ENCODE measurements at regions not wholly inside any gene's neighbourhood (a gene's known extent, or its start where the extent isn't known, plus 50 kb on each side); places are given as distances from the start of the nearest gene placed in this dataset.

DNA sequence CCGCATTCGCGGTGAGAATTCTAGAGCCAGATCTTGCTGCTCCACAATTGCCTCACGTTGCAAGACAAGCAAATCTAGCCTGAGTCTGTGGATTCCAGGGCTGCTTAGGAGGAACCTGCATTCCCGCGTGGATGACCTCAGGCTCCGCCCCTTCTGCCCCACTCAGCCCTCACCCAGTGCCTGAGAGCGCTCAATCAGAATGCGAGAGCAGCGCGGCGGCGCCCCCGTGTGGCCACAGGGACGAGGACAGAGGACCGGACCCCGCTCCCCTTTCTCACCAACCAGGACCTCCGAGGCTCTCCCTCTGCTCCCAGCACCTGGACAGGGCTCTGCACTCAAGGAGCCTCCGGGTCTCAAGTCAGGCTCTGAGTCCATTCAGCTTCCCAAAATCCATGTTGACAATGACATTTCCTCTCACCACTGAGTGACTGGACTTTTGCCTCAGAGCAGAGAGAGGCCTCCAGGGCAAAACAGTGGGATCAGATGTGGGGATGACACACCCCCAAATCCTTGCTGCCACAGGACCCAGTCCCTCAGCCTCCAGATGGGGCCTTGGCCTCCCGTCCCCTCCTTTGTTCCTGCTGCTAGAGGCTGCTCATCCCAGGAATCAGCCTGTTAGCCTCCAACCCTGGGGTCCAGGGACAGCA, 52.0 kb downstream of the RPP21 start:
- peak; percentile 85 for DNase-seq (ENCODE audit: low spot score)

DNA sequence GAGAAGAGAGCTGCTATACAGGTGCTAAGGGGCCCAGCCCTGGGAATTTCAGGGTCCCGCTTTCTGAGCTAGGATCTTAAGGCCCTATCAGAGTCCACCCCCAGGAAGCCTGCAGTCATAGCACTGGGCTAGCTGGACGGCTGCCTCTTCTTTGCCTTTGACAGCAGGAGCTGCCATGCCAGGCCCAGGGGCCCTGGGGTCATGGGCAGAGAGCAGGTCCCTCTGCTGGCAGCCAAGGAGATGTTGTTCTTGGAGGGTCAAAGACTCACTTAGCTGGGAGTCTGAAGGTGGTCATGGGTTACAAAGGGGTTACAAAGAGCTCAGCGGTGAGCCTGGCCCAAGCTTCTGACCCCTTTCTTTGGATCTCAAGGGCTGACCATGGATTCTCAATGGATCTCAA, 52.7 kb downstream of the RPP21 start:
- DNase-seq (ENCODE audit: low spot score) = peak; percentile 41

DNA sequence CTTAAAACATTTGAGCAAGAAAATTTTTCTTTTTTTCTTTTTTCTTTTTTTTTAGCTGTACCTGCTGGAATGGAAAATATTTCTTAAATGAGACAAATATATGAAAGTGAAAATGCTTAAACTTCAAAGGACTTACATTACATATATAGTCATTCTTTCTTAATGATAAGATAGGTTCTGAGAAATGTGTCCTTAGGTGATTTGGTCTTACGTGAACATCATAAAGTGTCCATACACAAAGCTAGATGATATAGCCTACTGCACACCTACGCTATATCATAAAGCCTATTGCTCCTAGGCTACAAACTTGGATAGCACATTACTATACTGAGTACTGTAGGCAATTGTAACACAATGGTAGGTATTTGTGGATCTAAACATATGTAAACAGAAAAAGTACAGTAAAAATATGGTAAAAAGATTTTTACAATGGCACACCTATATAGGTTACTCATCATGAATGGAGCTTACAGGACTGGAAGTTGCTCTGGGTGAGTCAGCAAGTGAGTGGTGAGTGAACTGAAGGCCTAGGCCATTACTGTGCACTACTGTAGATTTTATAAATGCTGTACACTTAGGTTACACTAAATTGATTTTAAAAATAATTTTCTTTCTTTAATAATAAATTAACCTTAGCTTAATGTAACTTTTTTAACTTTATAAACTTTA, 54.6 kb downstream of the RPP21 start:
- no peak for DNase-seq (ENCODE audit: low spot score)

DNA sequence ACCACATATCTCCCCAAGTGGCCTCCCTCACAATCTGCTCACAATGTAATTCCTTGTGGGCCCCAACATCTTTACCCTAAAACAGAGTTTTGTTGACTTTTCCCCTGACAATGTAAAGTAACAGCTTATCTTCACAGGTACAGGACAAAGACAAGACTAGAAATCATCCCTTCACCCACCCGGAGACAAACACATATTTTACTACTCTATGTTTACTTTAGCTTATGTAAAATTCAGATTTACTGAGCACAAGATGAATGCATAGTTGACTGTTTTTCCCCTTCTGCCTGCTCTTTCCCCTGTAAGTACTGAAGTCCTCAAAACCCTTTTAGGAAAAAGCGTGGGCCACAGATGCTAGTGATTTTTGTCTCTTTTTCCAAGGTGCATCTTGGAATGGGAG, 61.0 kb downstream of the RPP21 start:
- DNase-seq (ENCODE audit: low spot score) = no peak

DNA sequence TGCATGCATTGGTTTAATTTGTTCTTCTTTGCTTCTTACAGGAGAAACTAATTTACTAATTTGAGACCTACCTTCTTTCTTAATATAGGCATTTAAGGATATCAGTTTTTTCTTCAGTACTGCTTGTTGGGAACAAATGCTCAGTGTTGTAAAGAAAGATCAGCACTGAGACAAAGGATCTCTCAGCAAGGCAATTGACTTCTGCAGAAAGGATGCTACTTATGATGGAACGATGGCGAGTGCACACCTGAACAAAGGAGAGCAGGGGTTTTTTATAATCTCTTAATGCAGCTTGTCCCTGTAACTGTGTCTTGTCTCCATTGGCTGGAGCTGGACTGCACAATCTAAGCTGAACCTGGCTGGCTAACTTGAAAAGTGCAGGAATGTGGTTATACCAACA, 64.2 kb downstream of the RPP21 start:
- no peak for DNase-seq (ENCODE audit: low spot score)

DNA sequence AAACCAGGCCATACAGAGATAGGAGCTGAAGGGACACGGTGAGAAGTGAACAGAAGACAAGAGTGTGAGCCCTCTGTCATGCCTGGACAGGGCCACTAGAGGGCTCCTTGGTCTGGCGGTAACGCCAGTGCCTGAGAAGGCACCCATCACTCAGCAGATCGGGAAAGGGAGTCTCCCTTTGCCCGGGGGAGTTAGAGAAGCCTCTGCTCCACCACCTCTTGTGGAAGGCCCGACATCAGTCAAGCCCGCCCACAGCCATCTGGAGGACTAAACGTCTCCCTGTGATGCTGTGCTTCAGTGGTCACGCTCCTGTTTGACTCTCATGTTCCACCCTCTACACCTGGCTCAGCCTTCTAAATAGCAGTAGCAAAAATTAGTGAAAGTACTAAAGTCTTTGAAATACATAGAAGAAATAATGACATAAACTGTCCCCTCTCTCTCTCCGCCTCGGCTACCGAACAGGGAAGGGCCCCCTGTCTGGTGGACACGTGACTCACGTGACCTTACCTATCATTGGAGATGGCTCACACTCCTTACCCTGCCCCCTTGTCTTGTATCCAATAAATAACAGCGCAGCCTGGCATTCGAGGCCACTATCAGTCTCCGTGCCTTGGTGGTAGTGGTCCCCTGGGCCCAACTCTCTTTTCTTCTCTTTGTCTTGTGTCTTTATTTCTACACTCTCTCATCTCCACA, 66.7 kb downstream of the RPP21 start:
- peak; percentile 67 for DNase-seq (ENCODE audit: low spot score)

DNA sequence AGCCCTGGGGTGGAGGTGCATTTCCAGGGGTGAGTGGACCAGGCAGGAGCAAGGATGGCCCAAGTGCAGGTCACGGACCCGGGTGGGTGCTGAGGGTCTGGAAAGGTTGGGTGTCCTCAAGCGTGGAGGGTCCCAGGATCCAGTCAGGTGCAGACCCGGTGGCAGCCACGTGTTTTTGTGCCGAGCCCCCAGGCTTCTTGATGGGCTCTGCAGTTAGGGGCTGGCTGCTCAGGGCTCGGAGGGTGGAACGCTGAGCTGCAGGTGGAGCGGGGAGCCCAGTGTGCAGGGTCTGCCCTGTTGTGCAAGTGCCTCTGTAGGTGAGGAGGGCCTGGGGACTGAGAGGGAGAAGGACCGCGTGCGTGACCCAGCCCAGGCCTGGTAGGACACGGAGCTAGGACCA, 70.9 kb upstream of the HLA-E start:
- no peak for DNase-seq (ENCODE audit: low spot score)

DNA sequence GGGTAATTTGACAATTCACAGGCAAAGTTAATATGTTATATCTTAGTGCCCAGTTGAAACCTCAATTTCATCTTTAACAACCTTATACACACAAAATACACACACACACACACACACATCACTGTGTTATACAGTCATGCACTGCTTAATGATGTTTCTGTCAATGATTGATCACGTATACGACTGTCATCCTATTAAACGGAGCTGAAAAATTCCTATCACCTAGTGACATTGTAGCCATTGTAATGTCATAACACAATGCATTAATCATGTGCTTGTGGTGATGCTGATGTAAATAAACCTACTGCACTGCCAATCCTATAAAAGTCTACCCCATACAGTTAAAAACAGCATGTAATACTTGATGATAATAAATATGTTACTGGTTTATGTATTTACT, 64.8 kb upstream of the HLA-E start:
- DNase-seq (ENCODE audit: low spot score) = no peak

Data from NAMALWA (cell line).